ENCODE measurements at regions not wholly inside any gene's neighbourhood (a gene's known extent, or its start where the extent isn't known, plus 50 kb on each side); places are given as distances from the start of the nearest gene placed in this dataset.

DNA sequence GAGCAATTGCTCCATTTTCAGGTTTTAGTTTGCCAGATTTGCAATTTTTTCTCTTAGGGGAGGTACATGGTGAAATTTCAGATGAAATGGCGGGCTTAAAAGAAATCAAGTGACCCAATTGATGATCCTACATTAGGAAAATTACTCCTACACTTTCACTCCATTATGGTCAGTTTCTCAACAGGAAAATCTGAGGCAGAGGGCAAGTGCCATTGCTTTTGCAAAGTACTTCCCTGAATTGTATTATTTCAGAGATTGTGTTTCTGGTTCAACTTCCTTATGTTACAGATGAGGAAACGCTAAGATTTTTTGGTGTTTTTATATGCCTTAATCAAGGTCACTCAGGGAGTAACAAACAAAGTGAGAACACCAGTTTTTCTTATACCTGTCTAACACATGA lies 302.2 kb downstream of the ARAP2 start (continued):
- TF ChIP-seq, protein P1, sequence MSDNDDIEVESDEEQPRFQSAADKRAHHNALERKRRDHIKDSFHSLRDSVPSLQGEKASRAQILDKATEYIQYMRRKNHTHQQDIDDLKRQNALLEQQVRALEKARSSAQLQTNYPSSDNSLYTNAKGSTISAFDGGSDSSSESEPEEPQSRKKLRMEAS (IDR thresholded peaks at IDR 0.05), result no peak
- TF ChIP-seq SRF (IDR thresholded peaks at IDR 0.05; ENCODE audit: low read depth) (no peak), ZNF274 (IDR thresholded peaks at IDR 0.05; ENCODE audit: low read depth, low read length) (no peak), ELF1 (IDR thresholded peaks at IDR 0.05; ENCODE audit: borderline replicate concordance, low read depth) (no peak), RAD21 (IDR thresholded peaks at IDR 0.05; ENCODE audit: low read depth) (no peak), SP1 (IDR thresholded peaks at IDR 0.05; ENCODE audit: low read depth) (no peak), JUND (IDR thresholded peaks at IDR 0.05) (no peak), SIN3A (IDR thresholded peaks at IDR 0.05; ENCODE audit: low read depth) (no peak), POLR2A (IDR thresholded peaks at IDR 0.05; ENCODE audit: borderline replicate concordance, extremely low read depth, insufficient read depth, insufficient read length) (no peak), EGR1 (IDR thresholded peaks at IDR 0.05; ENCODE audit: low read depth) (no peak)
- TF ChIP-seq, protein P2, sequence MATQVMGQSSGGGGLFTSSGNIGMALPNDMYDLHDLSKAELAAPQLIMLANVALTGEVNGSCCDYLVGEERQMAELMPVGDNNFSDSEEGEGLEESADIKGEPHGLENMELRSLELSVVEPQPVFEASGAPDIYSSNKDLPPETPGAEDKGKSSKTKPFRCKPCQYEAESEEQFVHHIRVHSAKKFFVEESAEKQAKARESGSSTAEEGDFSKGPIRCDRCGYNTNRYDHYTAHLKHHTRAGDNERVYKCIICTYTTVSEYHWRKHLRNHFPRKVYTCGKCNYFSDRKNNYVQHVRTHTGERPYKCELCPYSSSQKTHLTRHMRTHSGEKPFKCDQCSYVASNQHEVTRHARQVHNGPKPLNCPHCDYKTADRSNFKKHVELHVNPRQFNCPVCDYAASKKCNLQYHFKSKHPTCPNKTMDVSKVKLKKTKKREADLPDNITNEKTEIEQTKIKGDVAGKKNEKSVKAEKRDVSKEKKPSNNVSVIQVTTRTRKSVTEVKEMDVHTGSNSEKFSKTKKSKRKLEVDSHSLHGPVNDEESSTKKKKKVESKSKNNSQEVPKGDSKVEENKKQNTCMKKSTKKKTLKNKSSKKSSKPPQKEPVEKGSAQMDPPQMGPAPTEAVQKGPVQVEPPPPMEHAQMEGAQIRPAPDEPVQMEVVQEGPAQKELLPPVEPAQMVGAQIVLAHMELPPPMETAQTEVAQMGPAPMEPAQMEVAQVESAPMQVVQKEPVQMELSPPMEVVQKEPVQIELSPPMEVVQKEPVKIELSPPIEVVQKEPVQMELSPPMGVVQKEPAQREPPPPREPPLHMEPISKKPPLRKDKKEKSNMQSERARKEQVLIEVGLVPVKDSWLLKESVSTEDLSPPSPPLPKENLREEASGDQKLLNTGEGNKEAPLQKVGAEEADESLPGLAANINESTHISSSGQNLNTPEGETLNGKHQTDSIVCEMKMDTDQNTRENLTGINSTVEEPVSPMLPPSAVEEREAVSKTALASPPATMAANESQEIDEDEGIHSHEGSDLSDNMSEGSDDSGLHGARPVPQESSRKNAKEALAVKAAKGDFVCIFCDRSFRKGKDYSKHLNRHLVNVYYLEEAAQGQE (IDR thresholded peaks at IDR 0.05; ENCODE audit: low read depth), result no peak

DNA sequence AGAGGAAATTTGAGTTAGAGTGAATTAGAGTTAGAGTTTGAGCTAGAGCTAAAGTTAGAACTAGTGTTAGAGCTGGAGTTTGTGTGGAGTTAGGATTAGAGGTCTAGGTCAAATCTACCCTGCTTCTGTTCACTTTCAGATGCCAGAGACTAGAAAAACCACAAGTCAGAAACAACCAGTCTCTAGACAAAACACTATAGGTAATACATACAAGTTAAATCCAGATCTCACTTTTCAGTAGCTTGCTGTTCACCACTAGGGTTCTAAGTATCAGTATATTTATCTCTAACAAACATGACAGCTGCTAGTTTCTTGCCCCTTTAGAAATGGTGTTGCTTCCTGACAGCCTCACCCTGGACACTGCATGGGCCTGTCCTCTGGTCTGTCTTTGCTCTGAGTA lies 300.7 kb downstream of the ARAP2 start:
- Histone ChIP-seq H3K4me3 (replicated peaks in 1 of 2; ENCODE audit: low read depth in 1 of 2, low read length in 2 of 2) (no peak overlapping the region), H3K9me2 (ENCODE audit: insufficient read depth) (no peaks in the 10 kb centered on the region), H3K79me2 (ENCODE audit: insufficient read depth, low read length) (no peaks in the 10 kb centered on the region), H4K20me1 (ENCODE audit: insufficient read depth) (no peaks in the 10 kb centered on the region), H3K9ac (ENCODE audit: low read length) (no peak overlapping the region), H3K36me3 (ENCODE audit: control insufficient read depth in 1 of 2, insufficient read depth in 2 of 2, low read length in 2 of 2) (no peaks in the 10 kb centered on the region), H3K4me2 (ENCODE audit: low read length) (no peak overlapping the region), H3K4me1 (ENCODE audit: control insufficient read depth in 1 of 2, insufficient read depth in 2 of 2, low read length in 2 of 2) (no peaks in the 10 kb centered on the region), H2AFZ (ENCODE audit: low read depth, low read length, poor library complexity, severe bottlenecking) (no peak overlapping the region), H3K27ac (ENCODE audit: low read depth, low read length) (no peak overlapping the region), H3K27me3 (ENCODE audit: insufficient read depth, low read length) (no peaks in the 10 kb centered on the region), H3K9me3 (ENCODE audit: control insufficient read depth in 1 of 2, insufficient read depth in 1 of 2, low read depth in 1 of 2, low read length in 2 of 2) (no peaks in the 10 kb centered on the region)
- POLR2A ChIA-PET, result no interaction called here
- BruUV-seq (replicated peaks), result no TSS peak
- RAD21 ChIA-PET (ENCODE audit: low non-redundant PET in 1 of 2, low total read pairs in 2 of 2, uncharacterized antibody in 2 of 2, unreplicated experiment in 2 of 2), result no interaction called here
- TF ChIP-seq SIN3A (IDR thresholded peaks at IDR 0.05; ENCODE audit: low read depth), result no peak
- no peak for TF ChIP-seq CEBPB (IDR thresholded peaks at IDR 0.05; ENCODE audit: low read depth)
- TF ChIP-seq EZH2phosphoT487 (IDR thresholded peaks at IDR 0.05; ENCODE audit: borderline replicate concordance), result no peak
- no peak for TF ChIP-seq SRF (IDR thresholded peaks at IDR 0.05; ENCODE audit: low read depth)
- TF ChIP-seq ZNF274 (IDR thresholded peaks at IDR 0.05; ENCODE audit: low read depth, low read length), result no peak
- TF ChIP-seq, protein P3, sequence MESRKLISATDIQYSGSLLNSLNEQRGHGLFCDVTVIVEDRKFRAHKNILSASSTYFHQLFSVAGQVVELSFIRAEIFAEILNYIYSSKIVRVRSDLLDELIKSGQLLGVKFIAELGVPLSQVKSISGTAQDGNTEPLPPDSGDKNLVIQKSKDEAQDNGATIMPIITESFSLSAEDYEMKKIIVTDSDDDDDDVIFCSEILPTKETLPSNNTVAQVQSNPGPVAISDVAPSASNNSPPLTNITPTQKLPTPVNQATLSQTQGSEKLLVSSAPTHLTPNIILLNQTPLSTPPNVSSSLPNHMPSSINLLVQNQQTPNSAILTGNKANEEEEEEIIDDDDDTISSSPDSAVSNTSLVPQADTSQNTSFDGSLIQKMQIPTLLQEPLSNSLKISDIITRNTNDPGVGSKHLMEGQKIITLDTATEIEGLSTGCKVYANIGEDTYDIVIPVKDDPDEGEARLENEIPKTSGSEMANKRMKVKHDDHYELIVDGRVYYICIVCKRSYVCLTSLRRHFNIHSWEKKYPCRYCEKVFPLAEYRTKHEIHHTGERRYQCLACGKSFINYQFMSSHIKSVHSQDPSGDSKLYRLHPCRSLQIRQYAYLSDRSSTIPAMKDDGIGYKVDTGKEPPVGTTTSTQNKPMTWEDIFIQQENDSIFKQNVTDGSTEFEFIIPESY (IDR thresholded peaks at IDR 0.05; ENCODE audit: extremely low read depth, insufficient replicate concordance, low read length), result no peak
- TF ChIP-seq SP1 (IDR thresholded peaks at IDR 0.05; ENCODE audit: low read depth), result no peak
- TF ChIP-seq, protein P1 (IDR thresholded peaks at IDR 0.05), result no peak
- intact Hi-C loops (cut with micrococcal nuclease), result no loop called here
- DNase-seq (ENCODE audit: low read depth, low spot score) (no peak), ATAC-seq (no peak)
- CTCF ChIA-PET, result interaction anchor here (1.1 kb wide), 1 partner anchor 9 kb away, joined by 3 read pairs; no protein-coding TSS in a partner anchor

All from HCT116 (cell line).